ENCODE measurements at regions not wholly inside any gene's neighbourhood (a gene's known extent, or its start where the extent isn't known, plus 50 kb on each side); places are given as distances from the start of the nearest gene placed in this dataset.
A peak's percentile ranks its signal among the peaks of the same experiment; 100 is the strongest.

DNA sequence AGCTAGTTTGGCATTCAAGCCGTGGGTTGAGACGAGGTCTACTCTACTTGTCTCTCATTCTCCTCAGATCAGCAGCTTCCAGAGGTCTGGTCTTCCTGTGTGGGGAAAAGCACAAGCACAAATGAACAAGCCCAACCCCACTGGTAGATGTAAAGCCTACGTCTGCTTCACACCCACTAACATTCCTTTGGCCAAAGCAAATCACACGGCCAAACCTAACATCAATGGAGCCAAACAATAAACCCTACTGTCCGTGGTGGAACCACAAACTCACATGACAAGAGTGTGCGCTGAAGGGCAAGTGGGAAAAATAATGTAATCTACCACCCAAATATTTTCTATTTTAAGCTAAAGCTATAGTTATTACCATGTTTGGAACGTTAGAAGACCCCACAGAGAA, 179.3 kb upstream of the MGAT5 start:
- Histone ChIP-seq H3K4me3 (no peak overlapping the region), H3K27me3 (no peaks in the 10 kb centered on the region), H3K9me3 (no peaks in the 10 kb centered on the region), H3K4me1 (peaks cover 6% of the 10 kb centered on the region), H3K27ac (no peak overlapping the region), H3K36me3 (no peaks in the 10 kb centered on the region)
- TF ChIP-seq, protein P1, sequence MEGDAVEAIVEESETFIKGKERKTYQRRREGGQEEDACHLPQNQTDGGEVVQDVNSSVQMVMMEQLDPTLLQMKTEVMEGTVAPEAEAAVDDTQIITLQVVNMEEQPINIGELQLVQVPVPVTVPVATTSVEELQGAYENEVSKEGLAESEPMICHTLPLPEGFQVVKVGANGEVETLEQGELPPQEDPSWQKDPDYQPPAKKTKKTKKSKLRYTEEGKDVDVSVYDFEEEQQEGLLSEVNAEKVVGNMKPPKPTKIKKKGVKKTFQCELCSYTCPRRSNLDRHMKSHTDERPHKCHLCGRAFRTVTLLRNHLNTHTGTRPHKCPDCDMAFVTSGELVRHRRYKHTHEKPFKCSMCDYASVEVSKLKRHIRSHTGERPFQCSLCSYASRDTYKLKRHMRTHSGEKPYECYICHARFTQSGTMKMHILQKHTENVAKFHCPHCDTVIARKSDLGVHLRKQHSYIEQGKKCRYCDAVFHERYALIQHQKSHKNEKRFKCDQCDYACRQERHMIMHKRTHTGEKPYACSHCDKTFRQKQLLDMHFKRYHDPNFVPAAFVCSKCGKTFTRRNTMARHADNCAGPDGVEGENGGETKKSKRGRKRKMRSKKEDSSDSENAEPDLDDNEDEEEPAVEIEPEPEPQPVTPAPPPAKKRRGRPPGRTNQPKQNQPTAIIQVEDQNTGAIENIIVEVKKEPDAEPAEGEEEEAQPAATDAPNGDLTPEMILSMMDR (IDR thresholded peaks at IDR 0.05): no peak
- ATAC-seq: no peak
- intact Hi-C loops (cut with DNase I): no loop called here
- DNase-seq: no peak

GRCh38 chr2:134075204-134075603, 178.7 kb upstream of the MGAT5 start:
- no peak overlapping the region for H3K27ac ChIP-seq
- H3K9me3 ChIP-seq: no peaks in the 10 kb centered on the region
- DNase-seq: no peak
- intact Hi-C loops (cut with DNase I): no loop called here
- H3K36me3 ChIP-seq: no peaks in the 10 kb centered on the region
- H3K4me3 ChIP-seq: no peak overlapping the region
- H3K27me3 ChIP-seq: no peaks in the 10 kb centered on the region
- no peak for ATAC-seq
- peaks cover 6% of the 10 kb centered on the region for H3K4me1 ChIP-seq
- TF ChIP-seq, protein P1 (IDR thresholded peaks at IDR 0.05): no peak

GRCh38 chr2:134078354-134078753, 175.5 kb upstream of the MGAT5 start:
- DNase-seq (no peak), ATAC-seq (peak; percentile 37)
- intact Hi-C loops (cut with DNase I): no loop called here

GRCh38 chr2:134079373-134079772, 174.5 kb upstream of the MGAT5 start:
- Histone ChIP-seq H3K4me1 (peaks cover 6% of the 10 kb centered on the region), H3K4me3 (no peak overlapping the region), H3K9me3 (no peaks in the 10 kb centered on the region), H3K36me3 (no peaks in the 10 kb centered on the region), H3K27me3 (no peaks in the 10 kb centered on the region), H3K27ac (no peak overlapping the region)
- no peak for DNase-seq
- intact Hi-C loops (cut with DNase I): no loop called here
- ATAC-seq: peak; percentile 84
- TF ChIP-seq, protein P1 (IDR thresholded peaks at IDR 0.05): no peak

More at GRCh38 chr2:134078354-134078753, 175.5 kb upstream of the MGAT5 start:
- H3K36me3 ChIP-seq: no peaks in the 10 kb centered on the region
- TF ChIP-seq, protein P1 (IDR thresholded peaks at IDR 0.05): no peak
- no peak overlapping the region for H3K27ac ChIP-seq
- no peaks in the 10 kb centered on the region for H3K9me3 ChIP-seq
- no peak overlapping the region for H3K4me3 ChIP-seq
- H3K27me3 ChIP-seq: no peaks in the 10 kb centered on the region
- H3K4me1 ChIP-seq: peaks cover 6% of the 10 kb centered on the region

- Histone ChIP-seq H3K4me3 (no peak overlapping the region), H3K27me3 (no peaks in the 10 kb centered on the region), H3K4me1 (peaks cover 6% of the 10 kb centered on the region), H3K27ac (no peak overlapping the region), H3K9me3 (no peaks in the 10 kb centered on the region), H3K36me3 (no peaks in the 10 kb centered on the region)
- intact Hi-C loops (cut with DNase I): no loop called here
- TF ChIP-seq, protein P1 (IDR thresholded peaks at IDR 0.05): no peak
- ATAC-seq: no peak
- DNase-seq: no peak
Measured at GRCh38 chr2:134080386-134081089, 173.3 kb upstream of the MGAT5 start.
